GM23248 (cell line): ENCODE measurements at regions not wholly inside any gene's neighbourhood (a gene's known extent, or its start where the extent isn't known, plus 50 kb on each side); places are given as distances from the start of the nearest gene placed in this dataset.

Experiments used
- EZH2 ChIP-seq: fragments of 200-600 bp; sonication (generic); IDR thresholded peaks from 2 replicates; pipeline ENCODE4 v1.6.1; 2018; ENCODE audit warnings: antibody characterized with exemption, mild to moderate bottlenecking; ENCODE audit not compliant: insufficient read depth, poor library complexity, severe bottlenecking
- EZH2phosphoT487 ChIP-seq: fragments of 200-600 bp; sonication (generic); IDR thresholded peaks from 2 replicates; pipeline ENCODE4 v1.6.1; 2018; ENCODE audit warnings: antibody characterized with exemption, moderate library complexity, mild to moderate bottlenecking, low read depth; ENCODE audit not compliant: insufficient read depth

DNA sequence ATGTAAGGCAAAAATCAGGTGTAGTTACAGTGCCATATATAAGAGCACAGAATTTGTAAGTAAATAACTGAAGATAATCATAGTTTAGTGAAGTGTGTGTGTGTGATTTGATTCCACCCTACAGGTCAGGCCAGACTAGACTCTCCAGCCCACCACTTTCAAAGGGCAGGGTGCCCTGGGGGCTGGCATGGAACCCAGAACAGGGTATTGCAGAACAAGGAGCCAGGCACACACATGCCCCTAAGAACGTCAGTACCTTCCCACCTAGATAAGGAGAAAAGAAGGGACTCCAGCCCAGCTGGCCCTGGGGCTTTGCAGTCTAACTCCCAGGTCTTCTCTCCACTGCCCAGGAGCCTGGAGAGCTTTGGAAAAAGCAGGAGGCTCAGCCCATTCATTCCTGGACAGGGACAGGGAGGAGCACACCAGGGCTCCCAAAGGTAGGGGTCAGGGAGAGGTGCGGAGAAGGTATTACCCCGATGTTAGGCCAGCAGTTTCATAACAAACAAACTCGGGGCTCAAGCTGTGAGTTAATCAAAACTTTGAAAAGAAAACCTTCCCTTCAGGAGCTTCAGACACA, 149.7 kb upstream of the VANGL1 start:
- TF ChIP-seq EZH2phosphoT487 (no peak), EZH2 (no peak)
